IPS-18c (cell line): ENCODE measurements at regions not wholly inside any gene's neighbourhood (a gene's known extent, or its start where the extent isn't known, plus 50 kb on each side); places are given as distances from the start of the nearest gene placed in this dataset.

ENCODE experiments used
- H3K4me3 ChIP-seq: 2 replicates; pipeline ENCODE4 v1.7.0; 2013; ENCODE audit warnings: low read depth, mild to moderate bottlenecking, low read length, moderate library complexity; ENCODE audit not compliant: insufficient read depth
- H3K9me3 ChIP-seq: one replicate; pipeline ENCODE4 v1.6.1; 2013; ENCODE audit warnings: mild to moderate bottlenecking, low read length, moderate library complexity; ENCODE audit not compliant: control insufficient read depth, insufficient read depth

DNA sequence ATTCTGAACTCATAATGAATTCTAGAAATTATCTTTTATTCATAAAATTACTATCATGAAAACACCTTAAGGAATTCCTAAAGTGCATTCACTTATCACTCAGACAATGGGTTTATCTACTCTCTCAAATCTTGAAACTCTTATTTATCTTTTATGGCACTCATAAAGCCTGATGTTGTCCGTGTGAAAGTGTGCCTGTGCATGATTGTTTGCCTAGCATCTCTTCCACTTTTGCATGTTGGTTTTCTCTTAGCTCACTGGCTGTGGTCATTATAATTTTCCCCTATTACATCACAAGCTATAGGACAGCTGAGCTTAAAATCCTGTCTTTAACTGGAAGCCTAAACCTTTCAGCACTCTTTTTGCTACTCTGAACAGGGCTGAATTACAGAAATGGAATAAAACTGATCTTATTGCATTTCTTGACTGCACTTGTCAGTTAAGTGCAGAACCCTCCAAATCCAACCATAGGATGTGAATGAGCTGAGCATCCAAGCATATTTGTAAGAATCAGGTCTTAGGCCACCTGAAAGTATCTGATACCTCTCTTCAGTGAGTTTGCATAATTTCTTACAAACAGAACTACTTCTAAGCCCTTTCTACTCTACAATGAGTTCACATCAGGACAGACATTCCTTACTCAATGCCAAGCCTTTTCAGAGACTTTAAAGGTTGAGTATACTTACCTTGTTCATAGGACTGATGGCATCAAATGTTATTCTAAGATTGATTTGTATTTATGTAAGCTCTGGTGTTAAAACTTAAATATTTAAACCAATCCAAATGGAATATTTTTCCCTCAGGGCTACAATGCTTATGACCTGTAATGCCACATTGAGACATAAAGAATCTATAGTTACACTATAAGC, 221.2 kb upstream of the KITLG start:
- H3K4me3 ChIP-seq: no peak overlapping the region
- no peaks in the 10 kb centered on the region for H3K9me3 ChIP-seq

DNA sequence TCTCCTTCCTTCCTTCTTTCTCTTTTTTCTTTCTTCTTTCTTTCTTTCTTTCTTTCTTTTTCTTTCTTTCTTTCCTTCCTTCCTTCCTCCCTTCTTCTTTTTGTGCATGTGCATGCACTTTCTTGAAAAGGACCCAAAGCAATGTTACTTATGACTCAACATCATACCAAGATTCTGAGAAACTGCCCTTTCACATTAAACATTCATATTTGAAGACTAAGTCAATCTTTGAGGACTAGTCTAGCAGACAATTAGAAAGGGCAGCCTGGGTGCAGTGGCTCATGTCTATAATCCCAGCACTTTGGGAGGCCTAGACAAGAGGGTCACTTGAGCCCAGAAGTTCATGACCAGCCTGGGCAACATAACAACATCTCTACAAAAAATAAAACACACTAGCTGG, 212.8 kb upstream of the KITLG start:
- Histone ChIP-seq H3K9me3 (no peaks in the 10 kb centered on the region), H3K4me3 (no peak overlapping the region)

DNA sequence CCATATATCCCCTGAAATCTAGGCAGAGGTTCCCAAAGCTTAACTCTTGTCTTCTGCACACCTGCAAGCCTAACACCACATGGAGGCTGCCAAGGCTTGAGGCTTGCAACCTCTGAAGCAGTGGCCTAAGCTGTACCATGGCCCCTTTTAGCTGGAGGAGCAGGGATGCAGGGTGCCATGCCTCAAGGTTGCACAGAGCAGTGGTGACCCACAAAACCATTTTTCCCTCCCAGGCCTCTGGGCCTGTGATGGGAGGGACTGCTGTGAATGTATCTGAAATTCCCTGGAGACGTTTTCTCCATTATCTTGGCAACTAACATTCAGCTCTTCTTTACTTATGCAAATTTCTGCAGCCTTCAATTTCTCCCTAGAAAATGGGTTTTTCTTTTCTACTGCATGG, 210.0 kb upstream of the KITLG start:
- H3K4me3 ChIP-seq: no peak overlapping the region
- H3K9me3 ChIP-seq: no peaks in the 10 kb centered on the region

GRCh38 chr12:88784166-88784565, 203.9 kb upstream of the KITLG start:
- H3K4me3 ChIP-seq: no peak overlapping the region
- no peaks in the 10 kb centered on the region for H3K9me3 ChIP-seq

DNA sequence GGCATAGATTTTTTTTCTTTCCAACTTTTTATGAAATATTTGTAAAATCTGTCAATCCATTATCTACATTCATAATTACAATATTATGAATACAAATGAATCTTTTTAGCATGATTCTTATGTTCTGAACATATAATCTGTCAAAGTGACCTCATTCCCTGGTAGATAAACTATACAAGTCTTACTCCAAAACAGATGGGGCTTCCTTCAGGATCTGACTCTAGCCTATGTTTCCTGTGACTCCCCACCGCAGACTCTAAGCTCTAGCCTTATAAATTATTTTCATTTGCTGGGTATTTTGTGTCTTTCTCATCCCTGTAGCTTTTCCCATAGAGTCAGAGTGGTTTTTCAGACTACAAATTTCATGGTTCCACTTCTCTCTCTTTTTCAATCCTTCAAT, 202.1 kb upstream of the KITLG start:
- no peaks in the 10 kb centered on the region for H3K9me3 ChIP-seq
- no peak overlapping the region for H3K4me3 ChIP-seq

DNA sequence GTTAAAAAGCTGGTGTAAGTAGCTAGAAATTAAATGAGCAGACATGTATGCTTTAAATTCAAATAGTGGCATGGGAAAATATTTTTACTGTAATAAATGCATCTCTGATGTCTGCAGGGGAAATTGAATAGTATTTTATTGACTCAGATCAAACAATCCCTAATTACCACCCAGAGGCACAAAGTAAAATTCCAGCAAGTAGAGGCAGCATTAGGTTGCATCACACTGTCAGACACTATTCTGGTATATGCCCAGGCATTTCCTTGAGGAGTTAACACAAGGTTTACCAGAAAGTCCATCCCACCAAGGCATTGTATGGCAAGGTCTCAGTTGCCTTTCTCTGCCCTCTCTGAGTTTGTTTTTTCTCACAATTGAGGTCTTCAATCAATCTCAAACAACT, 201.6 kb upstream of the KITLG start:
- no peak overlapping the region for H3K4me3 ChIP-seq

GRCh38 chr12:88778064-88778463, 197.8 kb upstream of the KITLG start:
- Histone ChIP-seq H3K9me3 (no peaks in the 10 kb centered on the region), H3K4me3 (no peak overlapping the region)

More for the DNA sequence above, 201.6 kb upstream of the KITLG start:
- H3K9me3 ChIP-seq: no peaks in the 10 kb centered on the region

DNA sequence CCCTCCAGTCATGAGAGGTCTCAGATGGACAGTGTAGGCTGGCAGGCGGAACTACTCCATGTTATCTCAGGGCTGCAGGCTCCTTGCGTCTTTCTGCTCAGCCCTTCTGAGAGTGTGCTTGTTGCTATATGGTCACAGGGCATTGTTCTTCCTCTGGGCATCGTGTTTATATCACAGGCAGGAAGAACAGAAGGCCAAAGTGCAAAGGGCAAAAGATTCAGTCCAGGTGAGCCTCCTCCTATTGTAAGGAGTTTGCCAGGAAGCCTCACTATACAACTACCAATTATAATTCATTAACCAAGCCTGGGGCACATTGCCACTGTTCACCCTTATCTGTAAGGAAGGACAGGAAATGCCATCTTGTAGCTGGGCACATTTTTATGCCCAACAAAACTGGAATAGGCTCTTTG, 195.5 kb upstream of the KITLG start:
- H3K9me3 ChIP-seq: no peaks in the 10 kb centered on the region

GRCh38 chr12:88767699-88768098, 187.4 kb upstream of the KITLG start:
- Histone ChIP-seq H3K4me3 (no peak overlapping the region), H3K9me3 (no peaks in the 10 kb centered on the region)

More for the DNA sequence above, 195.5 kb upstream of the KITLG start:
- no peak overlapping the region for H3K4me3 ChIP-seq

DNA sequence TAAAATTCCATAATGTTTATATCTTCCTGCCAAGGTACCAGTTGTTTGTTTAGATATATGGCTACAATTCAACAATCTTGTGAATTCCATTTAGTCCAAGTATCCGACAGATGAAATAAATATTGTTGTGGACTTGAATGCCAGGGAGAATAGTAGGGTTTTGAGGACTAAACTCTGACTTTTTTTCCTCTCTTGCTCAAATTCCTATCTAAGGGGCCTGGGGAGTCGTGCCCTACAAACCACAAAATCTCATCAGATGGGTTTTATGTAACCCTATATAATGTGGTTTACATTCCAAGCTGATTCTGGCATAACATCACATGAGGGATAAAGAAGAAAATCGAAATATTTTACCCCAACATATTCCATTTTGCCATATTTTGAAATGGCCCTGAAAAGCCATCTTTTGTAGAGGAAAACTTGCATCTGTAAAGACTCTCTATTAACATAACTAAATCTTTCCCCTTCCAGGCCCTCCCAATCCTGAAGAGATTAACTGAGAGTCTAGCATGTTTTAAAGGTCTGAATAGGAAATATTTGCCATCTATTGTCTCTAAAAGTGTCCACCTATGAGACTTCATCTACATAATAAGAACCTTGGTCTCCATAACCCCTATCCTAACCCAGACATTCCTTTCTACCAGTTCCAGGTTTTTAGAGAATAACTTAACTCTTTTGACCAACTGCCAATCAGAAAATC, 184.7 kb upstream of the KITLG start:
- no peak overlapping the region for H3K4me3 ChIP-seq
- H3K9me3 ChIP-seq: peaks cover 5% of the 10 kb centered on the region

DNA sequence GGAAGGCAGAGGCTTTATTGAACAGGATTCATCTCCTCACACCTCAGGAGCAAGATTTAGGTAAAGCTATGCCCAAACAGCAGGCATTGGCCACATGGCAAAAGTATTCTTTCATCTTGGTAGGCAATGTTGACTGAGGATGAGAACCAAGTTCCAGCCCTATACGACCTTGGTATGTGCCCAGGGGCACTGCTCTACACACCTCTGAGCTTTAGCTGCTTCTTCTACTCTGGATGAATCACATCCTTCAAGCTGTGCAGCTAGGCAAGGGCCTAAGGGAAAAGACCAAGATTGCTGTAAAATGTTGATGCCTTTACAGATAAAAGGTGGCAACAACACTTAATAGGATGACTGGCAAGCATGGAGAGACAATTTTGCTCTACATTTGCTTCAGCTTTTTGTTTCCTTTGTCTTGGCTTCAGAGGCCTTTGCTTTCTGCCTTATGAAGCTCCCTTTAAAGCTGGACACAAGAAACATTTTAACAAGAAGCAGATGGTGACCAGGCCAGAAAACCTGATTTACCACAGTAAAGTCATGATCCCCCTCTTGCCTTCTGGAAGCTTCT, 183.3 kb upstream of the KITLG start:
- Histone ChIP-seq H3K4me3 (no peak overlapping the region), H3K9me3 (peaks cover 5% of the 10 kb centered on the region)

GRCh38 chr12:88758176-88758575, 177.9 kb upstream of the KITLG start:
- peaks cover 5% of the 10 kb centered on the region for H3K9me3 ChIP-seq
- no peak overlapping the region for H3K4me3 ChIP-seq

GRCh38 chr12:88756917-88757316, 176.6 kb upstream of the KITLG start:
- H3K4me3 ChIP-seq: no peak overlapping the region
- H3K9me3 ChIP-seq: peaks cover 5% of the 10 kb centered on the region

DNA sequence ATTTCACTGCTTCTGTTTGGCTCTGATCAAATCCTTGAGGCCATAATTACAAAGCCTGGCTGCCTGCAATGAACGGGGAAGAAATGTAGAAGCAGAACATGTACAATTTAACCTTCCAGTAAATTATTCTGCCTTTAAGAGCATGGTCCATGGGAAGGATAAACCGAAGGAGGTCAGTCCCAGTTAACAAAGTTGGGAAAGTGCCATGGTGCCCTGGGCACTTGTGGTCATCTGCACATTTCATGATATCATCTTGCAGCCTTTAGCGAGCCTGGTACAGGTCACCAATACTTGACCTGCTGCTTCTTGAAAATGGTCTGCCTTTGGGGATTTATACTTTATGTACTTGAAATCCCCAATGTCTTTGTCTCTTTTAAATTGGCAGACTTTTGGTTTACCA, 175.9 kb upstream of the KITLG start:
- Histone ChIP-seq H3K9me3 (peaks cover 5% of the 10 kb centered on the region), H3K4me3 (no peak overlapping the region)

- H3K9me3 ChIP-seq: no peaks in the 10 kb centered on the region
- H3K4me3 ChIP-seq: no peak overlapping the region
Measured at GRCh38 chr12:88753707-88754106, 173.4 kb upstream of the KITLG start.

DNA sequence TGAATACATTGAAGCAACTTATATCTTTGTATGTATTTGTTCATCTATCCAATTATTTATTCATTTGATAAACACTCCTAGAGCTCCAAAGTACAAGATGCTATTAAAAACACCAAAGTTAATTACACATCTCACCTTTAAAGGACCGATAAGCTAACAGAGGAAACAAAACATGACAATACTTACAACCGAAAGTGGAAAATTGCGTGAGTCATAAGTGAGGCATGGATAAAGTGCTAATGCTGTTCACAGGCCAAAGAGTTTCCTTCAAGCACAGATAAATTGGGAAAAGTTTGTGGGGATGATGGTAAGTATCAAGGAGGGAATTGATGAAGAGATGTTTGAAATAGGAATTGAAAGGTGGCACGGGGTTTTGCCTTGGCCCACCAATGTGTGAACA, 172.8 kb upstream of the KITLG start:
- Histone ChIP-seq H3K9me3 (no peaks in the 10 kb centered on the region), H3K4me3 (no peak overlapping the region)

- H3K4me3 ChIP-seq: no peak overlapping the region
- H3K9me3 ChIP-seq: no peaks in the 10 kb centered on the region
Measured at GRCh38 chr12:88752183-88752582, 171.9 kb upstream of the KITLG start.

- Histone ChIP-seq H3K4me3 (no peak overlapping the region), H3K9me3 (no peaks in the 10 kb centered on the region)
Measured at GRCh38 chr12:88750867-88751543, 170.7 kb upstream of the KITLG start.
